Skeletal muscle satellite cell (primary cell): ENCODE measurements at regions not wholly inside any gene's neighbourhood (a gene's known extent, or its start where the extent isn't known, plus 50 kb on each side); places are given as distances from the start of the nearest gene placed in this dataset.

ENCODE experiments used
- H3K27me3 ChIP-seq: 2 replicates; pipeline ENCODE4 v1.7.0; 2013; ENCODE audit warnings: low read length; ENCODE audit not compliant: control insufficient read depth, insufficient read depth
- H3K36me3 ChIP-seq: 2 replicates; pipeline ENCODE4 v1.7.0; 2013; ENCODE audit warnings: mild to moderate bottlenecking, control low read depth, low read length; ENCODE audit not compliant: insufficient read depth
- H3K4me1 ChIP-seq: 2 replicates; pipeline ENCODE4 v1.7.0; 2013; ENCODE audit warnings: low read length; ENCODE audit not compliant: control insufficient read depth, insufficient read depth
- H3K4me2 ChIP-seq: 2 replicates; pipeline ENCODE4 v1.7.0; 2013; ENCODE audit warnings: mild to moderate bottlenecking, low read length
- H3K4me3 ChIP-seq: 2 replicates; pipeline ENCODE4 v1.7.0; 2013; ENCODE audit warnings: low read length
- H3K9ac ChIP-seq: 2 replicates; pipeline ENCODE4 v1.7.0; 2013; ENCODE audit warnings: mild to moderate bottlenecking, low read depth, low read length, moderate library complexity
- H3K9me3 ChIP-seq: replicated peaks from 2 replicates; pipeline ENCODE4 v1.7.0; 2013; ENCODE audit warnings: mild to moderate bottlenecking, control low read depth, low read length

DNA sequence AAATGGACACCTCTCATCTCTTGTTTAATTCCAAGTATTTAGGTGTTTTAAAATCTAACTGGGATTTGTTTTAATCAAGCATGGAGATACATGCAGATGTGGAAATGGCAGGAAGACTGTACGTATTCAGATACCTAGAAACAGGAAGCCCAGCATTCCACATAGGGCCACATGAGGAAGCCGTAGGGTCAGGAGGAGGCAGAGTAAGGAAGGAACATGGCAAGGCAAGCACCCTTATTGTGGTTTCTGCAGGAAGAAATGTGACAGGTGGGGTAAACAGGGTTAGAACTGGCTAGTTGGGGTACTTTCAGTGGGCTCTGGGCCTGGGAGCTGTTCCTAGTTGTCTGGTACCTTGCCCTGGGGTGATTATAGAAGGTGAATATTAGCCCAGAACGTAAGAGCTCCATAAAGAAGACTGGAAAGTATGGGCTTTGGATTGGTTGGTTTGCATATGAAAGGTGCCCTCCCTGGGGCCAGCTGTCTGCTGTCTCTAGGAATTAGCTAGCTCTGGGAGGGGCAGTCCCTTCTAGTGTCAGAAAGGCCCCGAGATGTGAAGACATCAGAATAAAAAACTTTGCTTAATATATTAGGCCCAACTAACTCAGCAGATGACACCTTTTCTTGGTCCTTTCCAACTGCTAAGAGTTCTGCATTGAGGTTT is 107.7 kb upstream of the CADPS start:
- H3K9ac ChIP-seq: no peak overlapping the region

DNA sequence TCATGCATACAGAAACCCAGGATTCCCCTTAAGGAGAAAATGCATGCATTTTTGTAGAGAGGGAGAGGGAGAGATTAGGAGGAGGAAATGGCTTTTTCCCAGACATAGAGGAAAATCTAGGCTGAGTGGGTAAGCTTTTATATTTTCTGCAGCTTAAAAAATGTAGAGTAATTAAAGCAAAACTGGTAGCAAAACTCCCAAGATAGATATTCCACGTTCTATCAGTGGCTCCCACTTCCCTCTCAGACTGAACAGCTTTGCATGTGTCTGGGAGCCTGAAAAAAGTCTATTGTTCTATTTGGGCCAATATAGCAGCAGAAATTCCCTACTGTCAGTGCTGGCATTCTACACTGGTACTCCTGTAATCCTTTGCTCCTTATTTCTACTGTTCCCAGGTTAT is 110.8 kb upstream of the CADPS start:
- H3K4me3 ChIP-seq: no peak overlapping the region
- H3K4me1 ChIP-seq: no peaks in the 10 kb centered on the region
- peaks cover 5% of the 10 kb centered on the region for H3K27me3 ChIP-seq
- H3K36me3 ChIP-seq: no peaks in the 10 kb centered on the region
- no peak overlapping the region for H3K9ac ChIP-seq
- H3K9me3 ChIP-seq: no peaks in the 10 kb centered on the region
- H3K4me2 ChIP-seq: no peak overlapping the region

More for the DNA sequence above, 107.7 kb upstream of the CADPS start:
- H3K9me3 ChIP-seq: no peaks in the 10 kb centered on the region
- no peak overlapping the region for H3K4me2 ChIP-seq
- H3K4me3 ChIP-seq: no peak overlapping the region
- no peaks in the 10 kb centered on the region for H3K4me1 ChIP-seq
- peaks cover 5% of the 10 kb centered on the region for H3K27me3 ChIP-seq
- no peaks in the 10 kb centered on the region for H3K36me3 ChIP-seq

DNA sequence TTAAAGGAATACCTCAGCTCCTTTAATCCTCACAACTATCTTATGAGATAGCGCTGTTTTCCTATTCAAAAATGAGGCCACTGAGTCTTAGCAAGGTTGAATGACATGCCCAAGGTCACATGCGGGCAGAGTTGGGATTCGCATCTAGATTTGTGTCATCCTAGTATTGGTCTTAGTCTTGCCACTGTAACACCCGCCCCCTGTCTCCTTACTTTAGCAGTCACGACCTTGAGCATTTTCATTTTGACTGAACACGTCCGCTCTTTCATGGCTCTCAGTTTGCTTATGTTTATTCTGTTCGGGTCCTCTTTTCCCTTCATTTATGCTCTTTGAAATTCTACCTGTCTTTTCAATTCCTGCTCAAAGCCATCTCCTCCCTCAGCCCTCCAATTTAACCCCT is 112.5 kb upstream of the CADPS start:
- no peaks in the 10 kb centered on the region for H3K27me3 ChIP-seq
- no peak overlapping the region for H3K4me2 ChIP-seq
- H3K36me3 ChIP-seq: no peaks in the 10 kb centered on the region
- H3K9me3 ChIP-seq: no peaks in the 10 kb centered on the region
- H3K4me1 ChIP-seq: no peaks in the 10 kb centered on the region
- H3K4me3 ChIP-seq: no peak overlapping the region
- H3K9ac ChIP-seq: no peak overlapping the region

DNA sequence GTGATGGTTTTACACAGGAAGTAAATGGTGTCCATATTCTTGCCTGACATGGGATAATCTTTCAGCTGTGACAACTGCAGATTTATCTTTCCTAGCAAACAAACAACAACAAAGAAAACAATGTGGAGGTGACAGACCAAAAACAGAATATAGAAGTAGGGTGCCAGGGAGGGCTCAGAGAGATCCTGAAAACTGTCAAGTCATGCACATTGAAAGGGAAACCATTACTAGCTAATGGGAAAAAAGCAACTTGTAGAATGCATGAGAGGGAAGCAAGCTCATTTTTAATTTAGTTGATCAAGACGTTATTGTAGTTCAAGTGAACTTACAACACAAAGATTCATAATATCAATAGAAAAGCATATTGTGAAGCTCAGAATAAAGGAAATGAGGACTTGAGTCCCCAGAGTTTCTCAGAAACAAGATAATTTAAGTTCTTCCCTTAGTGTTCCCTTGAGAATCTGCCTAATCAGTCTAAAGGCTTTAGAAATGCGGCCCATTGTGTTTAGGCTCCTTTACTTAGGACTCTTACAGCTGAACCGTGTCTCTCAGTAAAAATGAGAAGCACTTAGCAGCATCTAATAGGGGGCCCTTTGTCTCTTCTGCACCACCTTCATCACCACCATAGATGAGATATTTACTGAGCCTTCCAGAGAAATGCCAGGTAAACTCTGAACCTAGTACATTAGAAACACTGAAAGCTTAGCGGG is 115.6 kb upstream of the CADPS start:
- Histone ChIP-seq H3K27me3 (peaks cover 3% of the 10 kb centered on the region), H3K4me2 (no peak overlapping the region), H3K36me3 (no peaks in the 10 kb centered on the region), H3K9ac (no peak overlapping the region), H3K9me3 (no peaks in the 10 kb centered on the region), H3K4me3 (no peak overlapping the region), H3K4me1 (no peaks in the 10 kb centered on the region)

DNA sequence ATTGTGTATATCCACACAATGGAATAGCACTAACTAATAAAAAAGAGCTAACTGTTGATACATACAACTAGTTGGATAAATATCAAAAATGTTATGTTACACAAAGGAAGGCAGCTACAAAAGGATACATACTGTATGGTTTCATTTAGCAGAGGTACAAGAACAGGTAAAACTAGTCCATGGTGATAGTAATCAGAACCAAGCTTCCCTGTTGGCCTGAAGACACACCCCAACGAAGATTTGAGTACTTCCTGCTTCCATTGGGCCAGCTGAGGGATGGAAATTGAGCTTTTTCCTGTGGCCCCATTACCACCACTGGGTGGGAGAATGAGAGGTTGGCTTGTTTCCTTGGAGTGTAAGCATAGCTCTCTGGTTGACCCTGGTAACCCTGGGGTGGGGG is 117.3 kb upstream of the CADPS start:
- Histone ChIP-seq H3K4me2 (no peak overlapping the region), H3K36me3 (no peaks in the 10 kb centered on the region)

DNA sequence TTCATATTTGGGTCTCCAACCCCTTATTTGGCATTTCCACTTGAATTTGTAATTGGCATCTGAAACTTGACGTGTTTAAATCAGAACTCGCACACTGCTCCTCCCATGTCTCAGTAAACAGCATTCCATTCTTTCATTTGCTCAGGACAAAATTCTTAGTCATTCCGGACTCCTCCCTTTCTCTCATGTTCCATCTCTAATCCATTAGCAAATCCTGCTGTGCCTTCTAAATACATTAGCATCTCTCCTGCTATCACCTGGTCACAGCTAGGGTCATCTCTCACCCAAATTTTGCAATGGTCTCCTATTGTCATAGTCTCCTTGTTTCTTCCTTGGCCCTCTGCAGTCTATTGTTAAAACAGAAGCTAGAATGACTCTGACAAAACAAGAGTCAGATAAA is 119.9 kb upstream of the CADPS start:
- no peak overlapping the region for H3K9ac ChIP-seq
- H3K9me3 ChIP-seq: no peaks in the 10 kb centered on the region
- no peaks in the 10 kb centered on the region for H3K4me1 ChIP-seq
- H3K4me2 ChIP-seq: no peak overlapping the region
- no peaks in the 10 kb centered on the region for H3K36me3 ChIP-seq
- H3K4me3 ChIP-seq: no peak overlapping the region
- H3K27me3 ChIP-seq: peaks cover 3% of the 10 kb centered on the region

More for the DNA sequence above, 117.3 kb upstream of the CADPS start:
- Histone ChIP-seq H3K27me3 (peaks cover 3% of the 10 kb centered on the region), H3K9ac (no peak overlapping the region), H3K4me3 (no peak overlapping the region), H3K9me3 (no peaks in the 10 kb centered on the region), H3K4me1 (no peaks in the 10 kb centered on the region)

DNA sequence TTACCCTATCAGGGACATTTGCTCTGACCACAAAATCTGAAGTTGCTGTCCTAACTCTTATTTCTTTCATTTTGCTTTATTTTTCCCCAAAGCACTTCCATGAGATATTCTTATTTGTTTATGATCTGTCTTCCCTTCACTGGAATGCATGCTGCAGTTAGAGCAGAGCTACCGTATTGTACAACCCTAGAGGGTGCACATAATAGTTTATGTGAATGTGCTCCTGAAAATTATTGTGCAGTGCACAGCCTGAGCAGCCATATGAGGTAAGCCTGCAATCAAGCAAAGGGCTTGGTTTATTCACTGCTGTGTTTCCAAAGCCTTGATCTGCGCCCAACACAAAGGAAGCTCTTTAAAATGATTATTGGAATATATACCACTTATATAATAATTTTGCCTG is 120.3 kb upstream of the CADPS start:
- Histone ChIP-seq H3K9ac (no peak overlapping the region), H3K27me3 (peaks cover 3% of the 10 kb centered on the region), H3K4me3 (no peak overlapping the region), H3K36me3 (no peaks in the 10 kb centered on the region), H3K4me1 (no peaks in the 10 kb centered on the region), H3K4me2 (no peak overlapping the region), H3K9me3 (no peaks in the 10 kb centered on the region)

DNA sequence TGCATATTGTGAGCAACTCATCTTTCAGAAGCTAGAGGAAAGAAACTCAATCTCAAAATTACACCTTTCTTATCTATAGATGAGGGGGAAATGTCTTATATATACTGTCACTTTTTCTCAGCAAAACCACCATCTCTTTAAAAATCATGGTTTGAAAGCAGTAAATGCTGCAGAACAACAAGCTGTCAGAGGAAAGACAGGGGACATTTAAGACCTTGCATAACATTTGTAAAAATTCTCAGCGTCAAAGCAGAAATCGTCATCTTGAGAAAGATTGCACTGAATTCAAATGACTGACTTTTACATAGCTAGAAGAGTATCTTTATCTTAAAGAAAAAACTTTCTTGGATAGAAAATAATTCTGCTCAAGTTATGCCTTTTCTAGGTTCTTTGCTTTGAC is 122.2 kb upstream of the CADPS start:
- Histone ChIP-seq H3K4me1 (no peaks in the 10 kb centered on the region), H3K9ac (no peak overlapping the region), H3K27me3 (peaks cover 5% of the 10 kb centered on the region), H3K36me3 (no peaks in the 10 kb centered on the region), H3K4me3 (no peak overlapping the region), H3K4me2 (no peak overlapping the region), H3K9me3 (no peaks in the 10 kb centered on the region)

DNA sequence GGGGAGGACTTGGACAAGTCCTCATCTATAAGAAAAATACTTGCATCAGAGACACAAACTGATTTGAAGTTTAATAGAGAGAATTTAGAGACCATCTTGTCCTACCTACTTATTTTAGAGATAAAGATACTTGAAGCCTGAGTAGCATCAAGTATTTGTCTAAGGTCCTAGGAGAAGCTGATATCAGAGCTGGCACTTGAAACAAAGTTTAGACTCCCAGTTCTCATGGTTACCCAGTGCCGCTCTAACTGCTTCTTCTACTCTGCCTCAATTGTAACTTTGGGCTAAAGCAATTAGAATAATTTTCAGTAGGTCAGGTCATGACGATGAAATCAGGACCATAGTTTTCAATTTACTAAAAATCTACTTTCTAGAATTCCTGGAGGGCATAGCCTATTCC is 123.9 kb upstream of the CADPS start:
- H3K4me3 ChIP-seq: no peak overlapping the region
- H3K36me3 ChIP-seq: no peaks in the 10 kb centered on the region
- H3K4me1 ChIP-seq: no peaks in the 10 kb centered on the region
- no peaks in the 10 kb centered on the region for H3K9me3 ChIP-seq
- H3K4me2 ChIP-seq: no peak overlapping the region
- H3K9ac ChIP-seq: no peak overlapping the region
- H3K27me3 ChIP-seq: peaks cover 5% of the 10 kb centered on the region

DNA sequence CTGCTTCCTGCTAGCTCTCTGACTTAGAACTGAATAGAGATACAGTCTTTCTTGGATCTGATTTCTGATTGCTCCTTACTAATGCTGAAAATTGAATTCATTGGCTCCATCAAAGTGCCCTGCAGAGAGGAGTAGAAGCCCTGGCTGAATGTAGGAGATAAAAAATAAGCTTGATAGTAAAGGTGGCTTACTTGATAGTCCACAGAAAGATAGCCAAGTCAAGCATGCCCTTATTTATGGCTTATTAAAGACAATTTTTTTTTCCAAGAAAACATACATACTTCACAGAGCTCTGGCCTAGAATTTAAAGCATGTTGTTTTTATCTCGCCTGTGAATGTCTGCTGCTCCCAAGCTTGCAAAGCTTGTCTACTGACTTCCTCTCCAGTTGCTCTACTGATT is 124.6 kb upstream of the CADPS start:
- Histone ChIP-seq H3K4me3 (no peak overlapping the region), H3K27me3 (peaks cover 2% of the 10 kb centered on the region), H3K4me2 (no peak overlapping the region), H3K36me3 (no peaks in the 10 kb centered on the region), H3K4me1 (no peaks in the 10 kb centered on the region), H3K9ac (no peak overlapping the region), H3K9me3 (no peaks in the 10 kb centered on the region)

DNA sequence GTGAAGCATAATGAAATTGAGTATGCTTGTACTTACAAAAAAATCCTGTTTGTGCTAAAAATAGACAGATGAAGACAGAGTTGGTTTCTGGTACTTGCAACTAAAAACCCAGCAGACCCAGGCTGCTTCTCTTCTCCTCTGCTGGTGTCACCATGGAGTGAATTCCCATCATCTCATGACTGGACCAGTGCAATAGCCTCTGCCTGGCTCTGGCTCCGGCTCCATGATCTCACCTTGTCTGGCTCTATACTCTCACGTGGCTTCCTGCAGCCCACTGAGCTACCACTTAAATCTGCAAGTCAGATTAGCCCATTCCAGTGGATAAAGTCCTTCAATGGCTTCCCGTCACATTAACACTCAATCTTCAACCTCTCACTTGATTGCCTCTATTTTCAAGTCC is 129.2 kb upstream of the CADPS start:
- H3K9ac ChIP-seq: no peak overlapping the region
- peaks cover 17% of the 10 kb centered on the region for H3K27me3 ChIP-seq
- no peak overlapping the region for H3K4me2 ChIP-seq
- H3K4me1 ChIP-seq: no peaks in the 10 kb centered on the region
- H3K9me3 ChIP-seq: no peaks in the 10 kb centered on the region
- H3K4me3 ChIP-seq: no peak overlapping the region
- H3K36me3 ChIP-seq: no peaks in the 10 kb centered on the region
